ENCODE measurements at regions not wholly inside any gene's neighbourhood (a gene's known extent, or its start where the extent isn't known, plus 50 kb on each side); places are given as distances from the start of the nearest gene placed in this dataset.
"Not testable (repeated sequence)": the region's sequence is repeated elsewhere in the genome, so short reads cannot be mapped to it uniquely, and the experiment has no call there.

- no peak for DNase-seq
Observed at GRCh38 chr5:130427222-130427955, 523.1 kb downstream of the CHSY3 start.

GRCh38 chr5:130425424-130425823 lies 521.2 kb downstream of the CHSY3 start:
- no peak for DNase-seq

- DNase-seq, result no peak
Observed at GRCh38 chr5:130424341-130424740, 520.1 kb downstream of the CHSY3 start.

GRCh38 chr5:130402906-130403305 lies 498.6 kb downstream of the CHSY3 start:
- no peak for DNase-seq

- no peak for DNase-seq
Observed at GRCh38 chr5:130400091-130400490, 495.8 kb downstream of the CHSY3 start.

- DNase-seq, result no peak
Observed at GRCh38 chr5:130398825-130399224, 494.6 kb downstream of the CHSY3 start.

- not testable (repeated sequence) for DNase-seq
Observed at GRCh38 chr5:130397727-130398126, 493.5 kb downstream of the CHSY3 start.

GRCh38 chr5:130397132-130397531 lies 492.9 kb downstream of the CHSY3 start:
- DNase-seq, result no peak

- not testable (repeated sequence) for DNase-seq
Observed at GRCh38 chr5:130391727-130392264, 487.5 kb downstream of the CHSY3 start.

- DNase-seq, result no peak
Observed at GRCh38 chr5:130386155-130386554, 481.9 kb downstream of the CHSY3 start.

GRCh38 chr5:130385656-130386055 lies 481.4 kb downstream of the CHSY3 start:
- no peak for DNase-seq

- no peak for DNase-seq
Observed at GRCh38 chr5:130365956-130366355, 461.7 kb downstream of the CHSY3 start.

GRCh38 chr5:130350131-130350530 lies 445.9 kb downstream of the CHSY3 start:
- no peak for DNase-seq

GRCh38 chr5:130337179-130337888 lies 433.1 kb downstream of the CHSY3 start:
- DNase-seq, result no peak

GRCh38 chr5:130335117-130335516 lies 430.9 kb downstream of the CHSY3 start:
- DNase-seq, result no peak

- no peak for DNase-seq
Observed at GRCh38 chr5:130333089-130333488, 428.8 kb downstream of the CHSY3 start.

- DNase-seq, result no peak
Observed at GRCh38 chr5:130331332-130331731, 427.1 kb downstream of the CHSY3 start.

GRCh38 chr5:130324953-130325671 lies 420.8 kb downstream of the CHSY3 start:
- no peak for DNase-seq

GRCh38 chr5:130323804-130324454 lies 419.7 kb downstream of the CHSY3 start:
- no peak for DNase-seq

- DNase-seq, result no peak
Observed at GRCh38 chr5:130321931-130322330, 417.7 kb downstream of the CHSY3 start.

- DNase-seq, result no peak
Observed at GRCh38 chr5:130316971-130317680, 412.9 kb downstream of the CHSY3 start.

GRCh38 chr5:130295235-130295634 lies 391.0 kb downstream of the CHSY3 start:
- no peak for DNase-seq

Data from stimulated activated CD4-positive, alpha-beta T cell treated with anti-CD3 and anti-CD28 coated beads, Interleukin-1b, Interleukin-23, amount 100 ng/mL, for 48 hours (primary cell).